NCI-H345 (cell line): ENCODE measurements at regions not wholly inside any gene's neighbourhood (a gene's known extent, or its start where the extent isn't known, plus 50 kb on each side); places are given as distances from the start of the nearest gene placed in this dataset.

Experiments
- DNase-seq: peaks from one replicate; lab custom pipeline; 2025; lab: John Stamatoyannopoulos, UW

- no peak for DNase-seq
Measured at GRCh38 chr2:42897358-42897757, 105.0 kb upstream of the HAAO start.

GRCh38 chr2:42895791-42896135 lies 103.4 kb upstream of the HAAO start:
- DNase-seq = no peak

GRCh38 chr2:42895134-42895790 lies 102.9 kb upstream of the HAAO start:
- no peak for DNase-seq

- DNase-seq = no peak
Measured at GRCh38 chr2:42893047-42893758, 100.8 kb upstream of the HAAO start.

- DNase-seq = peak; percentile 23
Measured at GRCh38 chr2:42890791-42891355, 98.5 kb upstream of the HAAO start.

- DNase-seq = no peak
Measured at GRCh38 chr2:42888321-42889245, 96.2 kb upstream of the HAAO start.

GRCh38 chr2:42886921-42887320 lies 94.5 kb upstream of the HAAO start:
- no peak for DNase-seq

- no peak for DNase-seq
Measured at GRCh38 chr2:42882756-42883155, 90.4 kb upstream of the HAAO start.

- DNase-seq = no peak
Measured at GRCh38 chr2:42881732-42882131, 89.3 kb upstream of the HAAO start.

- no peak for DNase-seq
Measured at GRCh38 chr2:42880738-42881690, 88.6 kb upstream of the HAAO start.

GRCh38 chr2:42879913-42880737 lies 87.7 kb upstream of the HAAO start:
- no peak for DNase-seq

- no peak for DNase-seq
Measured at GRCh38 chr2:42879121-42879705, 86.8 kb upstream of the HAAO start.

- DNase-seq = no peak
Measured at GRCh38 chr2:42878581-42878980, 86.2 kb upstream of the HAAO start.

GRCh38 chr2:42877936-42878335 lies 85.6 kb upstream of the HAAO start:
- no peak for DNase-seq

GRCh38 chr2:42877511-42877910 lies 85.1 kb upstream of the HAAO start:
- DNase-seq = no peak

GRCh38 chr2:42876326-42876751 lies 84.0 kb upstream of the HAAO start:
- no peak for DNase-seq

- no peak for DNase-seq
Measured at GRCh38 chr2:42875880-42876279, 83.5 kb upstream of the HAAO start.

- no peak for DNase-seq
Measured at GRCh38 chr2:42874949-42875801, 82.8 kb upstream of the HAAO start.

GRCh38 chr2:42872721-42873120 lies 80.3 kb upstream of the HAAO start:
- no peak for DNase-seq
